Esophagus muscularis mucosa (tissue), 4 donors: ENCODE measurements at regions not wholly inside any gene's neighbourhood (a gene's known extent, or its start where the extent isn't known, plus 50 kb on each side); places are given as distances from the start of the nearest gene placed in this dataset.

Experiments
- DNase-seq: peaks from one replicate; pipeline ENCODE4 v3.0.0-alpha.2; 2017; ENCODE audit errors: extremely low spot score
- H3K27ac ChIP-seq, 4 donors: fragments of 200-600 bp; sonication (generic); replicated peaks in 1 of 4; 1 replicate in 3 of 4; 2 replicates in 1 of 4; pipeline ENCODE4 v1.5.1; 2016 to 2019; ENCODE audit warnings: mild to moderate bottlenecking in 1 of 4
- H3K27me3 ChIP-seq, 4 donors: fragments of 200-600 bp; sonication (generic); one replicate each; pipeline versions ENCODE4 v1.5.1 to v1.6.0; 2016 to 2019
- H3K36me3 ChIP-seq, 4 donors: fragments of 200-600 bp; sonication (generic); one replicate each; pipeline ENCODE4 v1.5.1; 2016 to 2019
- H3K4me1 ChIP-seq, 4 donors: fragments of 200-600 bp; sonication (generic); one replicate each; pipeline ENCODE4 v1.5.1; 2016 to 2019
- H3K4me3 ChIP-seq, 4 donors: fragments of 200-600 bp; sonication (generic); 1 replicate in 2 of 4; 2 replicates in 2 of 4; pipeline ENCODE4 v1.5.1; 2016 to 2019; ENCODE audit warnings: mild to moderate bottlenecking in 4 of 4, moderate library complexity in 1 of 4
- H3K9me3 ChIP-seq, 4 donors: fragments of 200-600 bp; sonication (generic); 1 replicate in 3 of 4; 2 replicates in 1 of 4; pipeline ENCODE4 v1.5.1; 2016 to 2019
- CTCF ChIP-seq, 3 experiments: fragments of 200-600 bp in 2 of 3; fragments of 450-650 bp in 1 of 3; sonication (generic) in 2 of 3; IDR thresholded peaks; one replicate each; pipeline ENCODE4 v1.5.1; 2017 to 2019; ENCODE audit warnings: antibody characterized with exemption in 3 of 3, mild to moderate bottlenecking in 2 of 3, moderate library complexity in 1 of 3
- EP300 ChIP-seq: sonication (generic); formaldehyde crosslinking; IDR thresholded peaks from one replicate; pipeline ENCODE4 v1.6.1; 2017; ENCODE audit warnings: antibody characterized with exemption
- POLR2A ChIP-seq: fragments of 450-650 bp; IDR thresholded peaks from one replicate; pipeline ENCODE4 v1.6.1; 2017; ENCODE audit warnings: antibody characterized with exemption, moderate library complexity, mild to moderate bottlenecking, low read depth
- POLR2AphosphoS5 ChIP-seq, 2 donors: sonication (generic); formaldehyde crosslinking; IDR thresholded peaks; one replicate each; pipeline ENCODE4 v1.6.1; 2017; ENCODE audit warnings: antibody characterized with exemption in 2 of 2
- WGBS: methylation state at CpG from one replicate; pipeline ENCODE4 v1.1.5; 2018; 5-methylcytosine and 5-hydroxymethylcytosine counted together
- intact Hi-C: fragments of 100-400 bp; cut with DNase I; formaldehyde crosslinking; loops from one replicate; pipeline ENCODE4 v1.15.1; 2023

- no peak overlapping the region for H3K27ac ChIP-seq
- H3K36me3 ChIP-seq: no peaks in the 10 kb centered on the region
- TF ChIP-seq POLR2A (no peak), POLR2AphosphoS5 (IDR thresholded peaks at IDR 0.05) (no peak), CTCF (IDR thresholded peaks at IDR 0.05) (no peak), EP300 (no peak)
- no peaks in the 10 kb centered on the region for H3K4me1 ChIP-seq
- intact Hi-C loops: no loop called here
- no peaks in the 10 kb centered on the region for H3K9me3 ChIP-seq
- H3K4me3 ChIP-seq: no peak overlapping the region
- 96% methylated on average over 5 of the region's 5 CpGs for WGBS
- DNase-seq: no peak
- H3K27me3 ChIP-seq: no peaks in the 10 kb centered on the region
These were observed 57.0 kb downstream of the RASL11A start for GRCh38 chr13:27327633-27328032.

- Histone ChIP-seq H3K27me3 (no peaks in the 10 kb centered on the region), H3K4me1 (no peaks in the 10 kb centered on the region), H3K36me3 (no peaks in the 10 kb centered on the region), H3K9me3 (no peaks in the 10 kb centered on the region), H3K27ac (no peak overlapping the region), H3K4me3 (no peak overlapping the region)
- intact Hi-C loops: no loop called here
- no peak for DNase-seq
- 77% methylated on average over 5 of the region's 5 CpGs for WGBS
- TF ChIP-seq CTCF (IDR thresholded peaks at IDR 0.05) (no peak), POLR2AphosphoS5 (IDR thresholded peaks at IDR 0.05) (no peak), EP300 (no peak), POLR2A (no peak)
These were observed 58.6 kb downstream of the RASL11A start for GRCh38 chr13:27329210-27329609.

- no peaks in the 10 kb centered on the region for H3K4me1 ChIP-seq
- intact Hi-C loops: loop anchor here (5.0 kb wide), 1 partner anchor 38 kb away; no protein-coding TSS in a partner anchor
- H3K27ac ChIP-seq: no peak overlapping the region
- H3K36me3 ChIP-seq: no peaks in the 10 kb centered on the region
- no peaks in the 10 kb centered on the region for H3K9me3 ChIP-seq
- no peaks in the 10 kb centered on the region for H3K27me3 ChIP-seq
- no peak for TF ChIP-seq CTCF (IDR thresholded peaks at IDR 0.05)
- no peak for TF ChIP-seq POLR2A
- no peak for TF ChIP-seq EP300
- TF ChIP-seq POLR2AphosphoS5 (IDR thresholded peaks at IDR 0.05): no peak
- no peak overlapping the region for H3K4me3 ChIP-seq
- 56% methylated on average over 13 of the region's 13 CpGs for WGBS
- DNase-seq: no peak
These were observed 64.3 kb downstream of the RASL11A start for GRCh38 chr13:27334774-27335435.

- no peaks in the 10 kb centered on the region for H3K4me1 ChIP-seq
- H3K9me3 ChIP-seq: no peaks in the 10 kb centered on the region
- TF ChIP-seq POLR2A: no peak
- TF ChIP-seq EP300: no peak
- no peak for TF ChIP-seq CTCF (IDR thresholded peaks at IDR 0.05)
- WGBS: 77% methylated on average over 3 of the region's 6 CpGs
- DNase-seq: no peak
- intact Hi-C loops: loop anchor here (5.0 kb wide), 1 partner anchor 39 kb away; no protein-coding TSS in a partner anchor
- no peak overlapping the region for H3K27ac ChIP-seq
- no peaks in the 10 kb centered on the region for H3K27me3 ChIP-seq
- no peak overlapping the region for H3K4me3 ChIP-seq
- H3K36me3 ChIP-seq: no peaks in the 10 kb centered on the region
These were observed 65.5 kb downstream of the RASL11A start for GRCh38 chr13:27336014-27336673.
